ENCODE measurements at regions not wholly inside any gene's neighbourhood (a gene's known extent, or its start where the extent isn't known, plus 50 kb on each side); places are given as distances from the start of the nearest gene placed in this dataset.

- no peak for DNase-seq
These were observed 268.1 kb downstream of the NDUFA10 start for GRCh38 chr2:239756790-239757760.

- no peak for DNase-seq
These were observed 268.9 kb downstream of the NDUFA10 start for GRCh38 chr2:239756031-239756789.

- DNase-seq = no peak
These were observed 271.7 kb downstream of the NDUFA10 start for GRCh38 chr2:239753401-239753837.

- no peak for DNase-seq
These were observed 272.2 kb downstream of the NDUFA10 start for GRCh38 chr2:239752951-239753350.

DNA sequence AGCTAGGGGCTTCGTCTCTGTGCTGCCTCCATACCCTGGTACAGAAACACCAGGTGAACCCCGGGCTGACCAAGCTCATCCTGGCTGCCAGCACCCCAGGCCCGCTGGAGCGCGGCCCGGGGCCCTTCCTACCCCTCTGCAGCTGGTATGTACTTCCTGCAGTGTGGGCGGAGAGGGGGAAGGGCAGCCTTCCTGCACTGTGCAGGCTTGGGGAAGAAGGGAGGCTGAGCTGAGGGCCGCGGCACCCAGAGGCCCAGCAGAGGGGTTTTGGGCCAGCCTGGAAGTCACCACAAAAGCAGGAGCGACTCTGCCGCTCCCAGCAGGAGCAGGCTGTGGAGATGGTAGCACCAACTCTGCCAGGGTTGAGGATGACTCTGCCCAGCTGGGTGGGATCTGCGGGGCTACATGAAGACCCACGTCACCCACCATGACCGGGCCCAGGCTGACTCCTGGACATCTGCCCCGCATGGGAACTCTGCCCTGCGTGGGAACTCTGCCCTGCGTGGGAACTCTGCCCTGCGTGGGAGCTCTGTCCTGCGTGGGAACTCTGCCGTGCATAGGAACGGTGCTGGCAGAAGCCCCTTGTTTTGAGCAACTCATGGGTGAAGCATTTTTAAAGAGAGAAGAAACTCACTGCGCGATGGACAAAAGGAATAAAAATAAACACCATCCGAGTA is 273.3 kb downstream of the NDUFA10 start:
- peak; percentile 12 for DNase-seq

DNA sequence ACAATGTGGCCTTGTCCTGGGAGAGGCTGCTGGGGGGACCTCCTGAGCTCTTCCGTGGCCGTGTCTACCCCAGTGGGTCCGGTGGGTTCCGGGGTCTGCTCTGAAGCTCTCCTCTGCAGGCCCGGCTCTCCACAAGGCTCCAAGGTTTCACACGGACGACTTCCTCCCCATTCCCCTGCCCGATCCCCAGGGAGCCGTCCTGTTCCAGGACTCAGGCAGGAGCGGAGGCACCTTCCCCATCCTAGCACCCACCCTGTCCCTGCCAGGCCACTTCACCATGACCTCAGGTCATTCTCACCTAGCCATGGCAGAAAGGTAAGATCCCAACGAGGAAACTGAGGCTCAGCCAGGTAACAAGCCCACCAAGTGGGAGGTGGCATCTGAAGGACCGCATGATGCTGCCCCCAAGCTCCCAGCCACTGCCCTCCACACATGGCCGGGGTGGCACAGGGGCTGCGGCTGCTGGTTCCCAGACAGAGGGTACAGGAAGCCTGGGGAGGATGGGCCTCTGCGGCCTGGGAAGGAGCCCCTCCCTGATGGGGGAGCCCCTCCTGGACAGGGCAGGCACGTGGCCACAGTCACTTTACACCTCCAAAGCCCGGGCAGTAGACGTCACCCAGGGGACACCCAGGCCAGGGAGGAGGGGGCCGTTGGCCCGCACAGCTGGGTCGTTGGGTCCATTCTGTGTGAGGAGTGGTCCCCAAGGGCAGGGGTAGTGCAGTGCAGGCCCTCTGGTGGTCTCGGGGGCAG is 274.0 kb downstream of the NDUFA10 start:
- no peak for DNase-seq

DNA sequence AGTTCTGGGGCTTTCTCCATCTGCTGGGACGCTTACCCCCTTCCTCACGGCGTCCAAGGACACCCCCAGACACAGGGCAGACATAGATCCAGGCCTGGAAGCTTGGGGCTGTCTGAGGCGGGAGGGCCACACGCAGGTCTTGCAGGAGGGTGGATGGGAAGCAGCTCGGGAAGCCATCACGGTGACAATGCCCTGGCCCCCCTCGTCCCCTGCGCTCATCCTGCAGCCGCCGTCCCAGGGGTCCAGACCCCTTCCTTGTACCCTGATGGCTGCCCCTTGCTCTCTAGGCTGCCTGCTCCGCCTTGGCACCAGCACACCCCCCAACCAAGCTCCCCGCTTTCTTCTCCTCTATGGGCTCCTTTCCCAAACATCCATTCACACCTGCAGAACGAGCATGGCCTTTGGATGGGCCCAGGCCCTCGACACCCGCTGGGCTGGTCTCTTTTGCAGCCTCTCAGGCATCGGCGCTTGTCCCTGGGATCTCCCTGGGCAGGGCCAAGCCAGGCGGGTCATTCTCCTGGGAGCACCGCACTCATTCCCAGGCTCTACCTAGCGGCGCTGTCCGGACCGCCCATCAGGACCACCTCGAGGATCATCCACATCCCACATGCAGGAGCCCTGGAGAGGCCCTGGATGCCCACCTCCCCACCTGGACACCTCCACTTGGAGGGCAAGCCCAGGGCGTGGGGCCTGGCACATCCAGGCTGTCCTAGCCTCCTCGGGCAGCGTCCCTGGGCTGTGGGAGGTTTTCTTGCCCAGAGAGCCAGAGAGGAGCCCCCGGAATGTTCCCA is 274.9 kb downstream of the NDUFA10 start:
- DNase-seq = no peak

DNA sequence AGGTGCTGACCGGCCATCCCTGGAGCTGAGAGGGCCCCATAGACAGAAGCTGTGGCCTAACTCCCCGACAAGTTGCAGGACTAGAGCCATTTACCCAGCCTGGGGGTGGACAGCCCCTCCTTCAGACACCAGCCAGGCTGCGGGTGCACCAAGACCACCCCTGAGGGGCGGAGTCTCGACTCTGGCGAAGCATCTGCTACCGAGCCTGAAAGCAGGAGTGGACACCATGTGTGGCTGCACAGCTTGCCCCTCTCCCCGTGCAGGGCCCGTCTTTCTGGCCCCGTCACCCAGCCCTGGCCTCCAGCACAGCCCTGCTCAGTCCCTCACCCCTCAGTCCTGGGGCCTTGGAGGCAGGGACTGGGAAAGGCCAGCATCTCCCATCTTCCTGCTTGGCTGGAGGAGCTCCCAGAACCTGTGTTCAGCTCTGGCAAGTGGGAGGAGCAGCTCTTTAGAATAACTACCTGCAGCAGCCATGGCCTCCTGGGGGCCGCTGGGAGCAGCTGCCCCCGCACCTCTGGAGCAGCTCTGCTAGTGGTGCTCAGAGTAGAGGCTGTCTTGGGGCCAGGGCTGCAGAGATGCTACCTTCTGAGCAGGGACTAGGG is 275.8 kb downstream of the NDUFA10 start:
- no peak for DNase-seq

- no peak for DNase-seq
These were observed 276.3 kb downstream of the NDUFA10 start for GRCh38 chr2:239748811-239749210.

DNA sequence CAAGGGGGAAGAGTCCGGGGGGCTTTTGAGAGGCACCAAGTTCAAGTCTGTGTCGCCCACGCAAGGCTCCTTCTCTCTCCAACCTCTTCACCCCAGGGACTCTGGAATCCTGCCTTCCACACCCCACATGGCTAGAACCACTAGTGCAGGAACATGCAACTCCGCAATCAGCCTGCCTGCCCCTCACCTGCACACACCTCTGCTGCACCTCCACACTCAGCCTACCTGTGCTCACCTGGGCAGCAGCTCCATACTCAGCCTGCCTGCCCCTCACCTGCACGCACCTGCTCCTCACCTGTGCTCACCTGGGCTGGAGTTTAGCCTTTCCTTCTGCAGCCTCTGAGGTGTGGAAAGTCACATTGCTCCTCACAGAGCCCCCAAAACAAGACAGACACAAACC is 277.4 kb downstream of the NDUFA10 start:
- DNase-seq = no peak

DNA sequence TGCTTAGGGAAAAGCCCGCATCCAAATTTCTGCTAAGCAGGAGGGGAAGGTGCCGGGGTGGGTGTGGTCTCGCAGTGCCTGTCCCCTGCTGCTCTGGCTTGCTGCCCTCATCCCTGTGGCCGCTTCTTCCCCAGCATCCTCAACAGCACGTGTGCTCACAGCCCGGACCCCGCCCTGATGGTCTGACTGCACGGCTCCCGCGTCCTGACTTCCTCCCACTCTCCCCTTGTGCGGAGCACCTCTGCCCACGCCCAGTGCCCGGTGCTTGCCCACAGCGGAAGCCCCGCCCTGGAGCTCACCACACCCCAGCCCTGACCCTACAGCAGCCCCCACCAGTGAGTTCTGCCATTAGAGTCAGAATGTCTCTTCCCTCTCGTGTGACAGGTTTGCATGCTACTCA is 277.9 kb downstream of the NDUFA10 start:
- no peak for DNase-seq

DNA sequence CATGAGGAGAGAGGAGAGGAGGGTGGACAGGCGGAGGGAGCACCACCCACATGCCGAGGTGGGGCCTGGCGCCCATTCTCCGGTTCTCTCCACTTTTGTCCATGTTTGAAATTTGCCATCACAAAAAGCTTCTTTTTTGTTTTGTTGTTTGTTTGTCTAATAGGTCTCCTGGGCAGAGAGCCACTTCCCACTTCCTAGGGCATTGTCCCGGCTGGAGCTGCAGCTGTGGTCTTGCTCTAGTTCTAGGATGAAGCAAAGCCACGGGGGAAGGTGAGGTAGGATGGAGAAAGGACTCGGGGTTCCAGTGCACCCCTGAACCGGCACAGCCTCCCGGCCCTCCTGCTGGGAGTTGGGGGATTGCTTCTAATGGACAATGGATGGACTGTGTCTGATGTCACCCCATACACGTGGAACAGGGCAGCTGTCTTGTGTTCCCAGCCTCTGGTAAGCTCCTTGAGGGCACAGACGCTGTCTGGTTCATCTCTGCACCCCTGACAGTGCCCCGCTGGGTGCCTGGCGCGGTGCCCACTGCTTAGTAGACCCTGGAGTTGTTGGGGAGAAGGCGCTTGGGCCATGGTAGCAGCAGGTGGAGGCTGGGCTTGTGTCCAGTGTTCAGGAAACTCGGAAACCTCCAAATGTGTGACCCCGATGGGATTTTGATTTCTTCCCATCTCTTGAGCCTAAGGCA is 278.4 kb downstream of the NDUFA10 start:
- no peak for DNase-seq

DNA sequence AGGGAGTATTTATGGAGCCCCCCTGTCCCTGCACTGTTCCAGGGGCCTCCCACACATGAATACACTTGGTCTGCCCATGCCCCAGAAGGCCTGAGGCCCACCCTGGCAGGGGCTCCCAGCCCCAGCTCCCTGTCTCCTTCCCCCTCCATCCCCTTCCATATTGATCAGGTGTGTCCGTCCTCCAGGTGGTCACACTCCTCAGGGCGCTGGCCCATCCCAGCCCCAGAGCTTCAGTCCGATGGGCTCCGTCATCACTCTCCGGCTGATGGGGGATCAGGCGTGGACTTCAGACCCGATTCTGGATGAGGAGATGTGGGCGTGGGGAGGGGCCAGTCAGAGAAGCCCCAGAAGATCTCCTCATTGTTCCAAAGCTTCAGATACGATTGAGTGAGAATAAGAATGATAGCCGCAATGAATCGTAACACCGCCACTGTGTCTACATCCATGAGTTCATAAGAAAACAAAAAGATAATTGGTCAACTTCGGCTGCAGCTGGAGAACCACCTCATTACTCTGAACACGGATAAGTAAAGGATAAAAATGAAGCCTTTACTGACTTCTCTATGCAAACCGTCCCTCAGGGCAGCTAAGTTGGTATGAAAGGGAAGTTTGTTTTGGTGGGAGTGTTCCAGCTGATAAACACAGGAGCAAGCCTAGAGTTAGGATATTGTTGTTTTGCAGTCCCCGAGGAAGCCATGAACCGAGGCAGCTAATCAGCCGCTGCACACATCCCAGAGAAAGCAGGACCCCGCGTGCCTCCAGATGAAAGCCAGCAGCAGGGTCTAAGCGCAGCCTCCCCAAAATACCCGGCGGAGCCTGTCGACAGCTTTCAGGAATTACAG is 279.5 kb downstream of the NDUFA10 start:
- no peak for DNase-seq

- DNase-seq = no peak
These were observed 280.3 kb downstream of the NDUFA10 start for GRCh38 chr2:239744706-239745340.

DNA sequence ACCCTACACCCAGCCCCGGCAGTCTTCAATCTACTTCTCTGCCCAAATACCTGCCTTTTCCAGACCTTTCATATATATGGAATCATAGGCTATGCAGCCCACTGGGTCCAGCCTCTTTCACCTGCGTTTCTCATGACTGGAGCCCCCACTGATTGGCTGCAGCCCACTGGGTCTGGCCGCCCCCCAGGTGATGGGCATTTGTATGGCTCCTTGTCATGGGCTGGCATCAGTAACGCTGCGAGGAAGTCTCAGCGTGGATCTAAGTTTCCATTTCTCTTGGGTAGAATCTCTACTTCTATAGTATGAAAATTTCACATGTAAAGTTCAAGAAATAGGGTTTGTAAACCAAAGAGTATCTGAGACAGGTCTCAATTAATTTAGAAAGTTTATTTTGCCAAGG is 281.9 kb downstream of the NDUFA10 start:
- no peak for DNase-seq

DNA sequence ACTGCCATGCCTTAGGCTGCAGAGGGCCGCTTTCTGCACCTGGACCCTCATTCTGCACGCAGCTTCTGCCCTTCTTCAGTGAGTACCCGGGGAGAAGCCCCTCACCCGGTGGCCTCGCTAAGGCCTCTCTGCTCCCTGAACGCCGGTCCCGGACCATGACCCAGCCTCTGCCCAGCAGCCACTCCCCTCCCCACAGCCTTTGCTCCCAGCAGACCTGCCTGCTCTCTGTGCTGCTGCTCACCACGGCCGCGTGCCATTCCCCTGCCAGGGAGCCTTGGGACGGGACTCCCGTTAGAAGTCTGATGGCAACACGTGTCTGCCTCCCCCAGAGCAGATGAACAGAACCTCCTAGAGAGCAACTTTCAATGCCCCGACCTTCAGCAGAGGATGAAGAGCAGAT is 282.8 kb downstream of the NDUFA10 start:
- no peak for DNase-seq

GRCh38 chr2:239739206-239739605 is 285.9 kb downstream of the NDUFA10 start:
- DNase-seq = no peak

GRCh38 chr2:239738159-239738558 is 287.0 kb downstream of the NDUFA10 start:
- no peak for DNase-seq

GRCh38 chr2:239737144-239737463 is 288.0 kb downstream of the NDUFA10 start:
- no peak for DNase-seq

All from activated CD4-positive, alpha-beta T cell treated with anti-CD3 and anti-CD28 coated beads, Interleukin-10, Interleukin-2, amounts not matched to agents 100 ng/mL and 50 ng/mL, durations not matched to agents 16 hours and 8 hours (primary cell).